Astrocyte of the cerebellum (primary cell): ENCODE measurements at regions not wholly inside any gene's neighbourhood (a gene's known extent, or its start where the extent isn't known, plus 50 kb on each side); places are given as distances from the start of the nearest gene placed in this dataset.
A peak's percentile ranks its signal among the peaks of the same experiment; 100 is the strongest.

ENCODE experiments used
- DNase-seq: peaks from one replicate; pipeline ENCODE4 v3.0.0-alpha.2; 2011; ENCODE audit warnings: low read depth
- H3K4me3 ChIP-seq: 2 replicates; pipeline ENCODE4 v1.5.1; 2011; ENCODE audit warnings: mild to moderate bottlenecking, low read depth, low read length, moderate library complexity
- in situ Hi-C: cut with HindIII; loops from 2 replicates; pipeline ENCODE4 v1.10.0; 2017; ENCODE audit warnings: low sequenced_read_pairs
- TF ChIP-seq, protein P1 (sequence below): IDR thresholded peaks from 2 replicates; pipeline ENCODE4 v1.5.1; 2012; ENCODE audit warnings: low read length, low read depth, moderate library complexity, mild to moderate bottlenecking; ENCODE audit errors: missing control alignments

DNA sequence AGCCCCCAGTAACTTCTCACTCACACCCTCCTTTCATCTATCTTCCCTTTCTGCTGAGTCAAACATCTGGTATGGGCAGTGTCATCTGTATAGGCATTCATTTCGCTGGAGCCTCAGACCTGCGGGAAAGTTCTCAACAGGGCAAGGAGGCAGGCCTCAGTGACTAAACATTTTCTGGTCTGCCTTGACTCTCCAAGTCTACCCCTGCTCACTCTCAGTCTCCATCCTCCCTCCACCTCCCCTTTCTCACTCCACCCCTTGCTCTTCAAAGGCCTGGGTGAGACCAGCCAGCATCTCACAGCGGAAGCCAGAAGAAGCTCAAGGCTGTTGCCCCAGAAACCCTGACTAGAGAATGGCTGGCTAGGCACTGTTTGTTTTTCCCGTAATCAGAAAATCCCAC is 105.0 kb upstream of the BEND6 start:
- in situ Hi-C loops, result loop anchor here (25.0 kb wide), 1 partner anchor 138 kb away; no protein-coding TSS in a partner anchor
- TF ChIP-seq, protein P1, sequence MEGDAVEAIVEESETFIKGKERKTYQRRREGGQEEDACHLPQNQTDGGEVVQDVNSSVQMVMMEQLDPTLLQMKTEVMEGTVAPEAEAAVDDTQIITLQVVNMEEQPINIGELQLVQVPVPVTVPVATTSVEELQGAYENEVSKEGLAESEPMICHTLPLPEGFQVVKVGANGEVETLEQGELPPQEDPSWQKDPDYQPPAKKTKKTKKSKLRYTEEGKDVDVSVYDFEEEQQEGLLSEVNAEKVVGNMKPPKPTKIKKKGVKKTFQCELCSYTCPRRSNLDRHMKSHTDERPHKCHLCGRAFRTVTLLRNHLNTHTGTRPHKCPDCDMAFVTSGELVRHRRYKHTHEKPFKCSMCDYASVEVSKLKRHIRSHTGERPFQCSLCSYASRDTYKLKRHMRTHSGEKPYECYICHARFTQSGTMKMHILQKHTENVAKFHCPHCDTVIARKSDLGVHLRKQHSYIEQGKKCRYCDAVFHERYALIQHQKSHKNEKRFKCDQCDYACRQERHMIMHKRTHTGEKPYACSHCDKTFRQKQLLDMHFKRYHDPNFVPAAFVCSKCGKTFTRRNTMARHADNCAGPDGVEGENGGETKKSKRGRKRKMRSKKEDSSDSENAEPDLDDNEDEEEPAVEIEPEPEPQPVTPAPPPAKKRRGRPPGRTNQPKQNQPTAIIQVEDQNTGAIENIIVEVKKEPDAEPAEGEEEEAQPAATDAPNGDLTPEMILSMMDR, result no peak
- no peak for DNase-seq
- H3K4me3 ChIP-seq, result peak overlapping the region; percentile 55

DNA sequence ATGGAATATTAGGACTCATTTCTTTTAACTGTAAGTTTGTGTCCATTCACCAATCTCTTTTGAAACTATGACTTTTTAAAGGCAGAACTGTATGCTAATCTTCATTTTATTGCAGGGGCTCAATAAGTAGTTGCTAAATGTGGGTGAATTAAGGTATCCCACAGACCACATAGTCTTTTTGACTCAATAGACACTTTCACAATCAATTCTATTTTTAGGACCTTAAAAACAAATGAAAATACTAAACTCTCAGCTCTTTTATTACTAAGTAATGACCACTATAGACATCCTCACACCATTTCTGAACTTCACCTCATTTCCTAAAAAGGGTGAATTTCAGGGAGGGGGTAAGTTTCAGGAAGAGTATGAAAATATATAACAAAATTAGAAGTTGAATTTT is 106.8 kb upstream of the BEND6 start:
- TF ChIP-seq, protein P1, result no peak
- no peak for DNase-seq
- in situ Hi-C loops, result loop anchor here (25.0 kb wide), 1 partner anchor 136 kb away; no protein-coding TSS in a partner anchor

DNA sequence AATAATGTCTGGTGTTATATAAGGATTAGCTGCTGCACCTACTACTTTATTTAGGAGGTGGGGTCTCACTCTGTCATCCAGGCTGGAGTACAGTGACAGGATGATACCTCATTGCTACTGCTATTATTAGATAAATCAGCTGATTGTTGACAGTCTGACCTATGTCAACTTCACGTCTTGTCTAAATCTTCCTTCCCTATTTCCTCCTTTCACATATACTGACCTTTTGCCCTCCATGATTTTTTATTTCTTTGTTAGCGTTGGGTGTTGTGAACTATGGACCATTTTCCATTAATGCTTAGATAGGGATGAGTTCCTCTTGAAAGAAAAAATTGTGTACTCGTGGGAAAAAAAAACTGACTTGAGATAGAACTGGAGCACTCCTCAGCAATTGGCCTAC is 109.9 kb upstream of the BEND6 start:
- no peak for DNase-seq
- TF ChIP-seq, protein P1, result no peak
- no peak overlapping the region for H3K4me3 ChIP-seq
- in situ Hi-C loops, result loop anchor here (25.0 kb wide), 1 partner anchor 133 kb away; no protein-coding TSS in a partner anchor

More for the DNA sequence above, 106.8 kb upstream of the BEND6 start:
- no peak overlapping the region for H3K4me3 ChIP-seq

DNA sequence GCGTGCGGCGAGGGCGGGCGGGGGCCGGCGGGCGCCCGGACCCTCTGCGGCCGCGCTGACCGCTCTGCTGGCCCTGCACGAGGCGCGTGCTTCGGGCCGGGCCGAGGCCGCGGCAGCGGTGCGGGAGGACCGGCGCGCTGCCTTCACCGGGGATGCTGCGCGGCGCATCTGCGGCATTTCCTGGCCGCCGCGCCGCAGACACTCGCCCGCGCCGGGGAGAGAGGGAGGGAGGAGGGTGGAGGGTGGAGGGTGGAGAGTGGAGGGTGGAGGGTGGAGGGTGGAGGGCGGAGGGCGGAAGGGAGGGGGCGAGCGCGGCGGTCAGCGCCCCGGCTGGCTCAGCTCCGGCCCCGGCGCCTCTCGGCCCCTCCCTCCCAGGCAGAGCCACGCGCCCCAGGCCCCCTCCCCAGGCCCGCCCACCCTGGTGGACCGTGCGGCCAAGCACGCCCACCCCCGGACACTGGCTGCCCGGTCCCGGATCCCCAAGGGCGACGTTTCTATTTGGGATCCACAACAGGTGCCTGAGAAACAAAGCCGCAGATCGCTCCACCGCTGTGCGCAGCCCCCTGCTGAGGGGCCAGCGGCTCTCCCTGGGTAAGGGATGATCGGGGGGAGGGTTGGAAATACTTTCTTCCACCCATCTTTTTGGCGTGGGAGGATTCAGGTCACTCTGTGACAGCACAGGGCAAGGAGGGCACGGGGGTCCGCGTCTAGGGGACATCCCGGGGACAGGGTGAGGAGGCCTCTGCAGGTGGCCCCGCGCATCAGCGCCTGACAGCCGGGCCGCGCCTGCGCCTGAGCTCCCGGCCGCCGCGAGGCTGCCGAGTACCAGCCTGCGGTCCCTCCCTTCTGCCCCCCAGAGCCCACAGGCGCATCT is 111.2 kb upstream of the BEND6 start:
- TF ChIP-seq, protein P1, result peak; percentile 57
- peak overlapping the region; percentile 69 for H3K4me3 ChIP-seq
- in situ Hi-C loops, result loop anchor here (25.0 kb wide), 1 partner anchor 131 kb away; no protein-coding TSS in a partner anchor
- no peak for DNase-seq

DNA sequence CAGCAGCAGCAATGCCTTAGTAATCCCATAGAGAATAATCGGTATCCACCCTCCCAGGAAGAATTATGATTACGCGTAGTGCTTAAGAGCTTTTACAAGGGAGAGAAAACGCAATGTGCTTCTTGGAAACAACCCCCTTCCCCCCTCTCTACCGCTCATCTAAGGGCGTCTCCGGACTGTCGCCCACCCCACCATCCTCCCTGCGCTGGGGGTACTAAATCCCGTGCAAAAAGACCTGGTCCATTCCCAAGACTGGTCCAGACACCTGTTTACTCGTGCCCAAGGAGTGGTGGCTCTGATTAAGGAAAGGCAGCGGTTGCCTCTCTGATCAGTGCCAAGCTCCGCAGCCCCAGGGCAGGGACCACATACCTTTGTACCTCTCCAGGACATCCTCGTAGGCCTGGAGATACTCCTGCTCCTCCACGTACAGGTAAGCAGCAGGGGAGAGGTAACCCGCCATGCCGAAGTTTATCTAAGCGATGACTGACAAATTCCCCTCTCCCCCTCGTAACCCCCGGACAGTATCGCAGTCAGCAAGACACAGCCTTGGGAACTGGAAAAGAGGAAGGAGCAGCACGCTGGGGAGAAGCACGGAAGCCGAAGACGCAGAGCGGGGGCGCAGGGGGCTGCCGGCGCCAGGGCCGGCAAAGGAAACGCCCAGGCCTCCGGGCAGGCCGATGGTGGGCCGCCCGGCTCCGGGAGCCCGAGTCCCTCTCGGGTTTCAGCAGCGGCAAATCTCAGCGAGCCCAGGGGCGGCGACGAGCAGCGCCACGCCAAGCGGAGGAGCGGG is 112.0 kb upstream of the BEND6 start:
- TF ChIP-seq, protein P1, result no peak
- peak overlapping the region; percentile 69 for H3K4me3 ChIP-seq
- no peak for DNase-seq
- in situ Hi-C loops, result loop anchor here (25.0 kb wide), 1 partner anchor 131 kb away; no protein-coding TSS in a partner anchor

DNA sequence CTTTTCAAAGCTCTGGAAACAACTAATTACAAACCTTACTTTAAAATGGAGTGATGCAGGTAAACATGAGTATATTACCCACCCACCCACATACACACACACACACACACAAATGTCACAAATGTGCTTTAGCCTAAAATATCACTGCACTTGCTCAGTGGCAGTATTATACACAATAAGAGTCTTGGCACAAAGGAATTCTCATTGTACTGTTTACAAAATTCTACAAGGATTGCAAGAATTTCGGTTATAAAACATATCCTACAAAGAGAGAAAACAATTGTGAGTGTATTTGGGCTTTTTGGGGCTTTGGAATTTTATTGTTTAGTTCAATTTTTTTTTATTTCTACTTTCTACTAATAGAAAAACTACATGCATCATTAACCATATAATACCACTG is 113.2 kb upstream of the BEND6 start:
- in situ Hi-C loops, result loop anchor here (25.0 kb wide), 1 partner anchor 129 kb away; no protein-coding TSS in a partner anchor
- no peak for DNase-seq
- peak overlapping the region; percentile 69 for H3K4me3 ChIP-seq
- TF ChIP-seq, protein P1, result no peak
